HG02623 (cell line): ENCODE measurements at regions not wholly inside any gene's neighbourhood (a gene's known extent, or its start where the extent isn't known, plus 50 kb on each side); places are given as distances from the start of the nearest gene placed in this dataset.

Source experiments
- ATAC-seq: cut with Tn5 transposase; IDR thresholded peaks from one replicate; pipeline ENCODE4 v1.9.1; 2021; ENCODE audit warnings: moderate library complexity; ENCODE audit not compliant: unreplicated experiment

DNA sequence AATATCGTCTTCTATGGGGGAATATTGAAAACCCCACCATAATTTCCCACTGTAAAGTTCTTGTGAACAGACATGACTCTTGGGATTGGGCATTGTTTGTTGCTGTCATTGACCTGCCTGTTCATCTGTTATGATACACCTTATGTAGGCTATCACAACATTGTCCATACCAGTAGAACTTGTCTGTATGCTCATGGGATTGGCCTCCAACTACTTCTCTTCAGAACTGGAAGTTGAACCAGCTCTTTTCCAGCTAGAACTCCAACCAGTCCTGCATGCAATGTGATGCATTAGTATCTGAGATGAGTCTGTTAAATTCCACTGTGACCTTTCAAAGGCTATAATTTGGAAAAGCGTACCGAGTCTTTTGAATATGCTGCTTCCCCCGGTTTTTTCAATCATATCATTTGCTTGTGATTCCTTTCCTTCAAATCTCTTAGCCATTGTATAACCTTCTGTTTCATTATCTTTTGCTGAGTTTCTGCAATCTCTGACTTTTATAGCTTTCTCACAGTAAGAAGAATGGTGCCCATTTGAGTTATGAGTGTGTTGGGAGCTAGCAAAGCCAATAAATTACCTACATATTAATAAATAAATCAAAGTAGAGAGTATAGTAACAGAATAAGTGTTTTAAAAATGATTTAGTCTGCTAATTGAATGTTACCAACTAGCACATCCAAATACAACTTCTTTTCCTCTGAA is 101.9 kb downstream of the PLK2 start:
- no peak for ATAC-seq

DNA sequence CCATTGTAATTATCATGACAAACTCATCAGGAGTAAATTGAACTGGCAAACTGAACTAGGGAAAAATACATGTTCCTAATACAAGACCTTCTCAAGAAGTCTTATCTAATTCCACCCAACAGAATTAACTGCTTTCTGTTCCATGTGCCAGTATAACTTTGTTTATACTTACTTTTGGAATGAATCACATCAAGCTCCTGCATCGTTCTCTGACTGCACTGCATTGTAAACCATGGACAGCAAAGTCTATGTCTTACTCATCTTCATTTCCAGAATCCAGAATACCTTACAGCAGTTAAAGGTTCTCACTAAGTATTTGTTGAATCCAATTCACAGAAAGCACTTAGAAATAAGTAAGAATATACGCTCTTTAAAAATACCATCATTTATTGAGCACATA is 102.8 kb downstream of the PLK2 start:
- ATAC-seq: no peak

DNA sequence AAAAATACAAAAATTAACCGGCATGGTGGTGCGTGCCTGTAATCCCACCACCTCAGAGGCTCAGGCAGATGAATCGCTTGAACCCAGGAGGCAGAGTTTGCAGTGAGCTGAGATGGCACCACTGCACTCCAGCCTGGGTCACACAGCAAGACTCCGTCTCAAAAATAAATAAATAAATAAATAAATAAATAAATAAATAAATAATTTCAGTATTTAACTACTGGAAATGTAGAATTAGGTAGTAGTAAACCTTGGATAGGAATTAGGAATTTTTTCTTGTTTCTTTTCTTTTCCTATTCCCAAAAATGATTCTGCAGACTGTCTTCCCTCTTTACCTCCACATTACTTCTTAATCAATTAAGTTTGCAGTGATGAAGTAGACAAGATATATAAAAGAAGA is 103.2 kb downstream of the PLK2 start:
- no peak for ATAC-seq

DNA sequence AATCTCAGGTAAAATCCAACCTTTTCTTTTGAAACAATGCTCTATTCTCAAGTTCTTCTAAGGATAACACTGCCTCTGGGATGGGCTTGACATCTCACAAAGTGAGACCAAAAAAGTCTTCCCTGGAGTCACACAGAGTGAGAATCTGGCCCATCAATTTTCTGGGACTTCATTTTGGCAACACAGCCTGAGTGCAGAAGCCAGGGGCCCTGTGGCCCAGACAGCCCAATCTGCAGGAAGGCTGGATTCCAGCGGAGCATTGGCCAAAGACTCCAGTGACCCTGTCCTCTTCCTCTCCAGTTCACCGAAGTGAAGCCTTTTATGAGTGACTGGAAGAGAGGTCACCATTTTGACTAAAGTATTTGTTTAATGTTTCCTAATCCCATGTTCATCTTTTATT is 105.1 kb downstream of the PLK2 start:
- ATAC-seq: no peak

DNA sequence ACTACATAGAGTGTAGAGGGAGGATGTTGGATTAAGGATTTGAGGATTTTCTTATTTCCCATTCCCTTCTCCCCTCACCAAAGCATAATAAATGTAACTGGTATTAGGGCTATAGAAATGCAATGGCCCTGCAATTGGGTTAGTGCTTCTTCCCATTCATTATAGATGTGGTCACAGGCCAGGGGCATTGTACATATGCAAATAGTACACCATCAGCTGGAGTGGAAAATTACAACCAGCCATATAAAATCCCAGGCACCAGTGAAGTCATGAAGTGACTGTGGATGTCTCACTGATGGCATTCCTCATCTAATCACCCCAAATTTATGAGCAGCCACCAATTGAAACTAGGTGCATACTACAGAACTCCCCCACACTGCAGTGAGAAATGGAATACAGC is 105.9 kb downstream of the PLK2 start:
- no peak for ATAC-seq

DNA sequence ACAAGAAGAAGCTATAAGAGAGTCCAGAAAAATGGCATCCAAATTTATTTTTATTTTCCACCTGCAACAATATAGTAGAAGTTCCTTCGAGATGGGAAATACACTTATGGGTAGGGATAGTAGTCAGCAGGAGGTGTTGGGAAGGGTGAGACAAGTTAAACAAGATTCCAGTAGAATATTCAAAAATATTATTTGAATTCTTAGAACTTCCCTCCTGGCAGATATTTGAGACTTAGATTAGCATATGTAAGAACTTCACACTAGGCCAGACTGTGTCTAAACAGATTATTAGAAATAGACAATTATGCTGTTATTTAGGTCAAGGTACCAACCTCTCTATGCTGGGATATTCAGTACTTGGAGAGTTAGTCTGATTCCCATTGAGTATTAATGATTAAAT is 108.7 kb downstream of the PLK2 start:
- ATAC-seq: no peak

DNA sequence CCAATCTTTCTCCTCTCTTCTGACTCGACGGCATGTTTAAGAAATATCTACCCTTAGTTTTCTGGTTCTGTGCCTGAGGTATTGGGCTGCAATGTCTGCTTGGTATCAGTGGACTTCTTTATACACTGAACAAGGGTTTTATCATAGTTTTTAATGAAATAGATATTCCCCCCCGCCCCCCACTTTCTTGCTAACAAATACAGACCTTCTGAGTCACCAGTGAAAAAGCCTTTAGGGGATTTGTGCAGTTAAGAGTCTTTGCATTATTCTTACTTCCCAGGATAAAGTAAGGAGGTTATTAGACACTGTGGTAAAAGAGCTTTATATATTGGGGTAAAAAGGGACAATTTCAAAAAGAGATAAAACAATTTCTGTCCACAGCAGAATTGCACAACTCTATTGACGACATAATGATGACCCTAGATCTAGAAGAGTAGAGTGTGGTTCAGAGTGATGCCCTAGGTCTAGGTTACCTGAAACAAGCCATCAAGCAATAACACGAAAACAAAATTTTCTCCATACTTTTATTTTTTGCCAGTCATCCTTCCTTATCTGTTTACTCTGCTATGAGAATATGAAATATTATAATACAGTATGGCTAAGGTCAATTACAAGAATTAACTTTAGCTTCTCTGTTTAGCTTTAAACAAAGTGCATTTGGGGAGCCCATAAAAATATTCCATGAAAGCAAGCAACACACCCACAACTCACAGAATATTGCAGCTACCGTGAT is 110.7 kb downstream of the PLK2 start:
- no peak for ATAC-seq

DNA sequence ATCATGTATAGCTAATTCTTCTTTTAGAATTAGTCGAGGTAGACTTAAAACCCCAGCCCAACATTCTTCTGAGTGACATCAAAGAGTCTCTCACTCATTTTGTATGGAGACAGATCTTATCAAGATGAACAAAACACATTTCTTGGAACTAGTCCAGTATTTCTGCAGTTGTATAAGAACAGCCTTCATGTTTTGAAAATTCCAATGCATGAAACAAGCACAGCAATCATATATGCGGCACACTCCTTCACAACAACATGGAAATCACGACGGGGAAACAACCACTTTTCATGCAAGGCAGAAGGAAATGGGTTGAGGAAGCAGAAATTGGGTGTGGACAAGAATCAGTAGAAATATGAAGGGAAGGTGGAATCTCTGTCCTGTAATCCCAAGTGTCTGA is 113.8 kb downstream of the PLK2 start:
- no peak for ATAC-seq

DNA sequence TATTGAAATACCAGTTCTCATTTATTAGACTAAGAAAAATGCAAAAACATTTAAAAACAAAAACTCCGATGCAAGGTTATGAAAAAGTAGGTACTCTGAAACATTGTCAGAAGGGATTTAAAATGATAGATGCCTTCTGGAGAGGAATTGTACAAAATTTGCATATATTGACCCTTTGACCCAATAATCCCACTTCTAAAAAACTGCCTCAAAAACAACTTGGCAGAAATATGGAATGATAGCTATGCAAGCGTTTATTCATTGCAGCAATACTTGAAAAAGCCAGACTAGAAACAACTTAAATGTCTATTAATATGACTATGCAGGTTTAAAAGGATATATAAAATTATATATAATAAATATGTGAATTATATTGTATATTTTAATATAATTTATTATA is 118.4 kb downstream of the PLK2 start:
- no peak for ATAC-seq

DNA sequence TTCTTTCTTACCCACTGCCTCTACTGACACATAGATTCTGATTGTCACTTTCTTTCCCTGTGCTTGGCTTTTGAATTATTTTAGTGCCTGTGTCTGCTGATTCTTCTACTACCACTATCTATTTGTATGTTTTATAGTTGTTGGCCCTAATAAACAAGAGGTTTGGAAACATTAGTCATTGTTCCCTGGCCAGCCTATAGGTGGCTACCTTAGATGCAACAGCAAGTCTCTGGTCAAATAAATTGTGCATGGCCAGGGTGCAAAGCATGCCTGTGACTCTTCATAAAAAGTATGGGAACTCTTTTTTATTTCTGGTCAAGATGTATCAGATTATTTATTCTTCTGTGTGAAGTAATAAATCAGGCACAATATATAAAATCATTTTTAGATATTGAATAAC is 124.4 kb downstream of the PLK2 start:
- ATAC-seq: no peak

DNA sequence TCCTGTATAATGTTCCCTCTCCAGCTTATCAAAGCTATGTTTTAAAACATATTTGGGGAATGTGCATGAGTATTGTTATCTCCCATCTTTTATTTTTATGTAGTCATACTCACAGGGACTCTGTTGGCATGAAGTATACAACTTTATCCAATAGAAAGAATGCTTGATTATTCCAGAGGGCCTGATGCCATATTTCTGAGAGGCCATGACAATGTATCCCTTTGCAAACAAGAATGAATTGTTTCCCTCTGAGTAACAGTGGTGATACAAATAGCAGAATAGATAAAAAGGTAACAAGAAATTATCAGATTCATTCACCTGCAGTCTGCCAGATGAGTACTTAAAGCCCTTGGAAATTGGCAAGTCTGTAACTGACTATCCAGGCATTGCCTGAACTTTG is 125.9 kb downstream of the PLK2 start:
- ATAC-seq: no peak

DNA sequence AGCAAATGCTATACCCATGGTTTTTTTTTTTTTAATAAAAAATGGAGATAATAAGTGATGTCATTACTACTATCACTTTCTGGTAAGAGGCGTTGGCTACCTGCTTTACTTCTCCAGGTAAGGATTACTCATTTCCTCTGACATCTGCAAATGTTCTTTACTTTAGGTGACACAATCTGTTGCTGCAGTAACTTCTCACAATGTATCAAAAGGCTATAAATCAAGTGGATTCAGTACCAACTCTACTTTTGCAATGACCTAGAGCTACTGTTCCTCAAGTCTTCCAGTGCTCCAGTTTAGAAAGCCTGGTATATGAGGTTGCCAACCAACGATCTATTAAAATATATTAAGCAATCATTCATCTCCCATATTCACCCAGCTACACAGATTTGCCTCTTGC is 129.1 kb downstream of the PLK2 start:
- ATAC-seq: no peak

DNA sequence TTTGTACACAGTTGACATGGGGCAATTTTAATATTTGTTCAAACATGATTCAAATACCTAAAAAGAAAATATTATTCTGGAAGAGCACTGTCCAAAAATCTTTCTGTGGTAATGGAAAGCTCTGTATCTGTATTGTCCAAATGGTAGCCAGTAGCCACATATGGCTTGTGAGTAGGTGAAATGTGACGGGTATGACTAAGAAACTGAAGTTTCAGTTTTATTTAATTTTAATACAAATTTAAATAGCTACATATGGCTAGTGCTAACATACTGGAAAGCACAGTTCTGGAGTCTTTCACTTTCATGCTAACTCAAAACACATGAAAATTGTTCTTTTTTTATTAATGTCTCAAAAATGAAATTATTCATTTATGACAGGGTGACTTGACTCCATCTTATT is 132.6 kb downstream of the PLK2 start:
- no peak for ATAC-seq

DNA sequence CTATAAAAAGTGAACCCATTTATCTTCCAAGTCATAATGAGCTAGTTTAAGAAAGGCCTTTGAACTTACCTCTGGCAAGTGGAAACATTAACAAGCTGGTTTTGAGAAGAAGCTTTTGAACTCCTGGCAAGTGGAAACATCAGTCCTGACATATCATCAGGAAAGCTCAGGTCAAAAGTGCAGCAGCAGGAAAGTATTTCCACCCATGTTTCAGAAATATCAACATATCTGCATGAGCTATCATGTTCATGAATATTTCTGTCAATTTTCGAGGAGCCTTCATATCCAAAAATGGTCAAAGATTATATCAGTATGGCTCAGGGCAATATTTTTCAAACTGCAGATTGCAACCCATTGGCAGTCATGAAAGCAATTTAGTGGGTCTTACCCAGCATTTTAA is 133.9 kb downstream of the PLK2 start:
- ATAC-seq: no peak

DNA sequence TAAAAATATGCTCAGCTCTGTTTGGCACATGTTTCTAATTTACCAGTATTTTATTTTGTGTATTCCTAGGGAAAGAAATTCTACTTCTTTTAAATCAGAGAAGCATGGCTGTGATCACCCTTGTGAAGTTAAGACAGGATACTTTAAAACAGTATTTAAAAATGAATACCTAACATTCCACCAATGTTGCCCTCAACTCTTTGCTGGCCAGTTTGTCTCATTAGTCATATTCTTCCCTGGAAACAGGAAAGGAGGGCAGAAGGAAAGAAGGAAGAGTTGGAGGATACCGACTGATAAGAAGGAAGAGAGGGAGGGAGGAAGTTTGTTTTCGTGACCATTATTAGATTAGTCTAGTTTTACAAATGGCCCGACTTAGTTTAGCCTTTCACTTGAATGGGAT is 137.4 kb downstream of the PLK2 start:
- ATAC-seq: no peak

DNA sequence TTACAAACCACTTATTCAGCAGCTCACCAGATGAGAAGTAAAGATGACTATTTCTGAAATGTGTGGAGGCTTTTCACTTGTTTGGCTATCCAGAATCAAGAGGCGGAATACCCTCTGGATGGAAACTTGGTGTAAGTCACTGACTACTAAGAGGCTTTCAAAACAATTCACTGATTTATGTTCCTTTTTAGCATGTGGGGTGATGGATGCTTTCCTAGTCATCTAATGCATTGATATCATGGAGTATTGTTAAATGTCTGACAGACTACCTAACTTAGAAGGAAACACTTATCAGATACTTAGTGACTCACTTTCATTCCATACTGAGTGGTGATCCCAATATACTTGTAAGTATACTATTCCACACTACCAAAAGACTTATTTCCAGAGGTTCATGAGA is 141.4 kb downstream of the PLK2 start:
- ATAC-seq: no peak

DNA sequence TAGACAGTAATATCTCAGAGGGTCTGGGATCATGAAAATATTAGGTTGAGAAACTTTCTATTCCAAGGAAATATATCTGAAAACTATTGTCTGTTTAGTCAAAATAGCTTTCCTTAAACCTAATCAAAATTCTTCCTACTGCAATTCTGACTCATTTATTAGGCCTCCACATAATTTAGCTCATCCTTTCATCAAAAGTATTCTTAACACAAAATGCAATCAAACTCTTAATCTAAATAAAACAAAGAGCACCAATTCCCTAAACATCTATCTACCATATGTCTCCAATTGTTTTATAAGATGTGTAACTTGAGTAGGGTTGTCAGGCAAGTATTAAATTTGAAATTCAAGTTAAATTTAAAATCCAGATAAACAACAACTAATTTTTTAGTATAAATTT is 142.1 kb downstream of the PLK2 start:
- no peak for ATAC-seq

DNA sequence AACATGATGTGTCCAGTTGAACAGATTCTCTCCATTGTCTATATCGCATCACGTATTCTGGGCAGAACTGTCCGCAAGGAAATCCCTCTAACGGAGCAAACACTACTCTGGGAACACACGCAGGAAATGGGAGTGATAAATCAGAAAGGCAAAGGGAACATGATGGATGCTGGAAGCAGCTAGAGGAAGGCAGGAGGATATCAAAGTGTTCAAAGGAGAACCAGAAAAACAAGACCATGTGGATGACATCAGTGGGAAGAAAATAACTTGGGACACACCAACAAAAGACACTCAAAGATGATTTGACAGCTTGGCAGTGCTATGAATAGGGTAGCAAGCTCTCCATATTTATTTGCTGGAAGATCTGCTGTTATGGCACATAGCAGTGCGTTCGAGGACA is 142.9 kb downstream of the PLK2 start:
- ATAC-seq: no peak

DNA sequence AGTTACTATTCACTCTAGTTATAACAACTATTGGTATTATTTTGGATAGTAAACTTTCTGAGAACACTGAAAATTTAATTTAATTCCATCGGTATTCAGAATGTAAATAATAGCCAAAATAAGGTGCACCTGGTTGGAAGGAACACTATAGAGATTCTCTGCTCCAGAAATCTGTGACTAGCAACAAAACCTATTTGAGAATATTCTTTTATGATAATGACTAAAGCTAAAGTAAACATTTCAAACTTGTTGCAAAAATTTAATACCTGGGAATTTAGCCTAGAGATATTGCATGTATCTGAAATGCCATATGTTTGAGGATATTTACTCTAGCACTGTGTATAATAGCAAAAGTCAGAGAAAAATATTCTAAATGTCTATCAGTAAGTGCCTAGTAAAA is 144.1 kb downstream of the PLK2 start:
- ATAC-seq: no peak

DNA sequence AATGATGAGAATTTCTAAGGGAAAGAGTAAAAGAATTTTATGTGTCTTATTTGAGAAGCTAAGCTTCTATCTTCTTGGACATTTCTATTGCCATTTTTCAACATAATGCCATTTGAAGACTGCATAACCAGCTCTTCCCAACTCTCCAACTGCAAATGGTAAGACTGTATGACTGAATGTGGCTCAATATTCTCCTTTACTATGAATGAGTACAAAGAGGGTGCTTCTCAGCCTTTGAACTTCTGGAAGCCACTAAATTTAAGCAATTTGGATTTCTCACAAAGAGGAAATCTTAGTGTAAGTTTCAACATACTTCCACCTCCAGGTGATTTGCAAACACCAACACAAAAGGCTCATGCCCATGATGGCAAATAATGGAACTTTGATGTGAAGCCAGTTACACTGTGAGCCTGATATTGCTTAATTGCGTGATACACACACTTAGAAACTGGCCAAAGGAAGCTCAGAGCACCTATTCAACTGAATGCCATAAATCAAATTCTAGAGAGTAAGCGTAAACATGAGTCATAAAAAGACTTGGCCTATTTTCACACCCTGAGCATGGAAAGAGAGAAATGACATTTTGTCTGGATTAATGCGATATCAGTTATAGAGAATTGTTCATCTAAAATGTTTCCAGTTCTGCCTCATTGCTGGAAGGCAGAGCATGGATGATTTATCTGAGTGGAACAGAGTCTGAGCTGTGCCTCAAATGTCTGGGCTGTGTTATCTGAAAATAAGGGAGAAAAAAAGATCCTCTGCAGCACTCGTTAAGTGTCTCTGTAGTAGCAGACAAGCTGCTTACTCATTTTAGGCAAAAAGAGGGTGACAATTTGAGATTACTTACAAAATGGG is 145.3 kb downstream of the PLK2 start:
- ATAC-seq: no peak

DNA sequence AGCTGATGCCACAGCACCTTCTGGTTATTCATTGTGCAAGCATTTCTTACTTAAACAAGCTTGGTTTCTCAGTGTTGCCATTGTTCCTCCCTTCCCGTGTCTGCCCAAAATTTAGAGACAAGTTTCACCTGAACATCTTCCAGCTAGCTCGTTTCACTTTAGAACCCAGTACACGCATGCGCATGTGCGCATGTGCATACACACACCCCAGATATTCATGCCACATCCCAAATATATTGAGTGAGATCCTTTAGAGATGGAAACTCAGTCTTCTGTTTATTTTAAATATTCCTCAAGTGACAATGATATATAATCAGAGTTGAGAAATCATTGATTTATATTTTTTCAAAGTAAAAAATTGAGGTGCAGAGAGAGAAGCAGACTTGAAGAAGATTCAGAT is 147.6 kb downstream of the PLK2 start:
- ATAC-seq: no peak

DNA sequence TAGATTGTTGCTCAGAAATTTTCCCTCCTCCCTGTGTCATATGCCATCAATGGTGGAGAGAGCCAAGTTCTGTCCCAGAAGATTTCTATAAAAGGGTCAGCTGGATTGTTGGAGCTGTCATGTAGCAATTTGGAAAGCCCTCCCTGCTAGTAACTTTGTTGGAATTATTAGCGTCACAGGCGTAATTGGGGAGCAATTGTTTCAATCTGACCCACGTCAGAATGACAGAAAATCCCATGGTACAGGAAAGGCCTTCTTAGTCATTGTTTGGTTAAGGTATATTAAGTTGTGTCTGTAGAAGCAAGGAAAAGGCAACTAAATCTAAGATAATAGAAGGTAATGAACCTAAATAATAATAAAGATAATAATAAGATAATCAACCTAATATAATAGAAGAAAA is 148.4 kb downstream of the PLK2 start:
- no peak for ATAC-seq
